Left colon (tissue), 2 donors: ENCODE measurements at regions not wholly inside any gene's neighbourhood (a gene's known extent, or its start where the extent isn't known, plus 50 kb on each side); places are given as distances from the start of the nearest gene placed in this dataset.

Experiments
- ATAC-seq: fragments of 200-7000 bp; cut with Tn5 transposase; one replicate; pipeline ENCODE4 v1.9.1; 2020; ENCODE audit warnings: mild to moderate bottlenecking, moderate library complexity
- DNase-seq, 2 donors: peaks; one replicate each; pipeline ENCODE4 v3.0.0-alpha.2; 2020
- intact Hi-C, 2 donors: fragments of 100-400 bp; cut with DNase I in 1 of 2; cut with micrococcal nuclease in 1 of 2; formaldehyde crosslinking; loops; one replicate each; pipeline versions ENCODE4 v1.11.2 to v1.14.0; 2022; cut with DNase I, micrococcal nuclease
- donor health status: DM: no; HTN: no; CAD: no.
- donor health status: DM: yes; HTN: yes; CAD: no.

DNA sequence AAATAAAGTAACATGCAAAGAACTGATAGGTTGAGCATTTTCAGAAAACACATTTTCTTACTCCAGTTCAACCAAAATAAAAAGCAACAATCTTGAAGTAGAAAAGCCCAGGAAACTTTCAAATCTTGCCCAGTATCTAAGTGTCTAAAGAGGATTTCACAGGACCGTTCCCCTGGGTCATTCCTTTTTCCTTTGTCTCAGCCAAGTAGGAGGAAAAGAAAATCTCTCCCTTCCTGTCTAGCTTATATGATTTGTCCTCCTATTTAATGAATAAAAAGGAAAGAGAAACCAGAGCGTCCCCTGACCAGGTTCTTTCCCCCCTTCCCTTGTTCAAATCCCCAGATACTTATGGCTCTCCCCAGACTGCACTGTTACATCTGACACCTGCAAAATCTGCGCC lies 248.0 kb downstream of the KCTD12 start:
- ATAC-seq (no peak), DNase-seq (no peak)
- intact Hi-C loops: no loop called here

GRCh38 chr13:76637641-76638141 lies 248.5 kb downstream of the KCTD12 start:
- DNase-seq: no peak
- ATAC-seq: no peak

DNA sequence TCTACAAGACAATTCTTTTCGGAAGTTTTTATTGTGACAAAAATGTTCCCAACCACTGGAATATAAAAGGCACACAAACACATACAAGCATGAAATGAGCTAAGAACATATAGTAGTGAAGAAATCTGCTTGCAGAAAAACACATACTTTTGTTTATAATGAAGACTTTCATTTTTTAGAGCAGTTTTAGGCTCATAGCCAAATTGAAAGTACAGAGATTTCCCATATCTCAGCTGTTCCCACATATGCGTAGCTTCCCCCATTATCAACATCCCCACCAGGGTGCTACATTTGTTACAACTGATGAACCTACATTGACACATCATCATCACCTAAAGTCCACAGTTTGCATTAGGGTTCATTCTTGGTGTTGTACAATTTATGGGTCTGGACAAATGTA lies 249.4 kb downstream of the KCTD12 start:
- intact Hi-C loops: no loop called here
- DNase-seq (no peak), ATAC-seq (no peak)

More at GRCh38 chr13:76637641-76638141, 248.5 kb downstream of the KCTD12 start:
- intact Hi-C loops: no loop called here

DNA sequence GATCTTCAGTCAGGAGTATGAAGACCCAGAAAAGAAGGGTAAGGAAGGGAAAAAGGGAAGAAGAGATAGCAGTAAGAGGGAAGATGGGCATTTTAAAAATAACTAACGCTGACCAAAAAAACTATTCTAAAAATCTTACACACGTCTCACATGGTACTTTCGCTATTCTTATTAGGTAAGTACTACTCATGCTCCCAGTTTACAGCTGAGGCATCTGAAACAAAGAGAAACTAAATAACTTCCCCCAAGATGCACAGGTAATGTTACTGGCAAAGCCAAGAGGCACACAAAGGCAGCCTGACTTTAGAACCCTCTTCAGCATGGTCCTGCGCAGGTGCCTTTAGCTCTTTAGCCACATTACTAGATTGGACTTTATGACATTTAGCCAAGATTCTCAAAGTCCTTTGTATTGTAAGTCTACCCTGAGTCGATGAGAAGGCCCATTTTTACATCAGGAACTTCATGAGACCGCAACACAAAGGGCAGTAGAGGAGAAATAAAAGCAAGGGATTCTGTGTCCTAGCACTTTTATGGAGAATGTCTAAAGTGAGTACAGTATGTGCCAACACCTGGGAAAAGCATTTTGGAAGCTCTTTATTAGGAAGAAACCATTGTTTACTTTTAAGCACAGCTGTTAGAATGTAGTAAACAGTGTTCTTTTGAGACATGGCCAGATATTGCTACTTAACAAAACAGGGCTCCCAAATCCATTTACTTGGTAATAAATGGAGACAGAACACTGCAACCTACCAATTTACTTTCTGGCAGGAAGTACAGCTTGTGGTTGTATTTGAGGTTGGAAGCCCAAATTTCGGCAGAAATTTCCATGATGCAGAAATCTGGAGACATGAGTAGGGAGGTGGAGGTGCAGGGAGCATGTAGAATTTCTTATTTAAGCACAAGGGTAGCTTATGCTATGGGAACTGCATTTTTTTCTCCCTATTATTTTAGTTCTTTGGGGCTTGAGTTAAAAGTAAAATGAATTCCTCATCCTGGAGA lies 250.7 kb downstream of the KCTD12 start:
- DNase-seq (no peak), ATAC-seq (no peak)
- intact Hi-C loops: no loop called here

GRCh38 chr13:76634431-76635191 lies 251.6 kb downstream of the KCTD12 start:
- no peak for ATAC-seq
- intact Hi-C loops: no loop called here
- DNase-seq: no peak

GRCh38 chr13:76632401-76633044 lies 253.7 kb downstream of the KCTD12 start:
- no peak for DNase-seq
- no peak for ATAC-seq
- intact Hi-C loops: no loop called here

DNA sequence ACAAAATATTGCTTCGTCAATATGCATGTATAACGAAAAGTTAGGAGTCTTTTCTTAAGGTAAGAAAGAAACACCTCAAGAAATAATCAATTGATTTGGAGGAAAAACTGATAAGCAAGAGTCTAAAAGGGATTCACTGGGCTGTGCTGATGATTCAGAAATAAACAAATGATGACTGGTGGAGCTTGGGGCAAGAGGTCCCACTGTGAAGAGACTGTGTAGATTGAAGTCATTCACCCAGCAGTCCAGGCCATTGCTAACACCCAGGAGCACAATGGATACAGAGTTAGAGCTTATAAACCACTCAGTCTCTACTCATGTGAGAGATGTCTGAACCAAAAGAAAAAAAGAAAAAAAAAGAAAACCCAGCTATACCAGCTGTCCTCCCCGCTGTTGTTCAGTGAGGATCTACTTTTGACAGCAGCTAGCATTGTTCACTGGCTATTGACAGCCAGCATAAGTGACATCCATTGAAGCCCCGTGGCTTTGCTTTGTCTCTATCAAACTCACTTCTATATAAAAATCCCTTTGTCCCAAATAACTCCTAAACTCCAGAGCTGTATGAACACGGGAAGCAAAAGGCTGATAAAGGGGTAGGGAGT lies 255.5 kb downstream of the KCTD12 start:
- intact Hi-C loops: no loop called here
- DNase-seq: no peak
- ATAC-seq: no peak

DNA sequence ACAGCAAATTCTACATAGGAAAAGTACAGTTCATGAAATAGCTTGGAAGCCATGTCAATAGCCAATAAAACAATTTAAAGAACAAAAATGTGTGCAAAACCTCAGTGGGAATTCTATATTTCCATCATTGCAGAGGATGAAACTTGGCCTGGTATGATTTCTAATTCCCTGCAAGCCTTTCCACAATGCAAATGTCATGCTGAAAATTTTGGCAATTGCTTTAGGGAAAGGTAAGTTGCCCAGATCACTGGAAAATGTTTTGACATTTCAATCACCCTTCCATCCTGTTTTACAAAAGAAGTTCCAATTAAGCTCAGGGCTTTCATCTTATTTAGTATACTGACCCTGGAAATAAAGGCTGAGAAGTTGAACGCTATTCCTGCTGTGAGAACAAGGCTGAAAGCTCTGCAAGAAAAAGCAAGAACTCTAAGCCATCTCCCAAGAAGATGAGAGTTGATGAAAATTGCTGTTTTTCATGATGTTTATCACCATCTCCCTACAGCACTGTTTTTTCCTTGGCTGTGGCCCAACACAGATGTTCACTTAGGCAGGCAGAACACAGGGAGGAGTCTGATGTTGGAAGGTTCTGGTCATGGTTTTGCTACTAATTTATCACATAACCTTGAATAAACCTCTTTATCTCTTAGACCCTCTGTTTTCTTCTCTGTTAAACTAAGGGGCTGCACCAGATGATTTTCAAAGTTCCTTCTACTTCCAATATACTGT lies 263.7 kb downstream of the KCTD12 start:
- ATAC-seq (no peak), DNase-seq (no peak)
- intact Hi-C loops: no loop called here

DNA sequence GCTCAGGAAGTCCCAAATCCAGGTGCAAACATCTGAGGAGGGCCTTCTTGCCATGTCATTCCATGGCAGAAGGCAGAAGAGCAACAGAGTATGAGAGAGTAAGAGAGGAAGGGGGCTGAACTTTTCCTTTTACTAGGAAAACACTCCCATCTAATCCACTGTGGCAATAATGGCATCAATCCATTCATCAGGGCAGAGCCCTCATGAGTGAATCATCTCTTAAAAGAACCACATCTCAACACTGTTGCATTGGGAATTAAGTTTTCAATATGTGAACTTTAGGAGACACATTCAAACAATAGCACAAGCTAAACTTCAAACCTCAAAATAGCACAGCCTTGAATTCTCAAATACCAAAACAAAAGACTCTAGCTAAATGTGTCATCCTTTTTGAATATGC lies 264.5 kb downstream of the KCTD12 start:
- ATAC-seq (no peak), DNase-seq (no peak)
- intact Hi-C loops: no loop called here

DNA sequence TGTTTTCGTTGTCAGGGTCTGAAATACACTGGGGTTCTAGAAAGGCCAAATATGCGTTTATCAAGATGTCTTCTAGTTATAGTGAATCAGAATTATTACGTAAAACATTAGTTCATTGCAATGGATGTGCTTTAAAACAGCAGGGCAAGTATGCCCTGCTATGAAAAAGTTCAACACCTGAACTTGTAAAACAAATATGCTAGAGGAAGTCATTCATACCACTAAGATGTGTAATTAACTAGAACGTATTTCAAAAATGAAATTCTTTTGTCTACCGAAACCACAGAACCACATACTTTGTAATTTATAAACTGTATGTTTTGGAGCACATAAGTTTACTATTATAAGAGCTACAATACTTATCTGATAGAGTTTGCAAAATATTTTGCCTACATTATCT lies 266.2 kb downstream of the KCTD12 start:
- intact Hi-C loops: no loop called here
- DNase-seq (no peak), ATAC-seq (no peak)

DNA sequence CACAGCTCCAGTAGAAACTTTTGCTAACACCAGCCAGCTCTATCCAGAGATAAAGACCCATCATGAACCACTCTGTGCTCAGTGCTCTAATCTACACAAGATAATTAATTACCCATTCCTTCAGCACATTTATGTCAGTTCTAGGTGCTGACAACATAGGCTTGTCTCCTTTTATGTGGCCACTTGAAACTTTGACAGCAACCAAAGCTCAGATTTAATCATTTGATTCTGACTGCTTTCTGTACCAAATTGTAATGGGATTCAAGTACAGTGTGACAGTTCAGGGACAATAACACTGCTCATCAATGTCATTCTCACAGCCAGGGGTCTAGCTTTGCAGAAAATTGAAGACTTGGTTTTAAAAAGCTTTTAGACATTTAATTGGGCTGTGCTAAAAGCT lies 266.6 kb downstream of the KCTD12 start:
- ATAC-seq: no peak
- intact Hi-C loops: no loop called here
- DNase-seq: no peak

- ATAC-seq (no peak), DNase-seq (no peak)
- intact Hi-C loops: no loop called here
Observed at GRCh38 chr13:76610819-76611415, 275.3 kb downstream of the KCTD12 start.

- no peak for DNase-seq
- intact Hi-C loops: no loop called here
- no peak for ATAC-seq
Observed at GRCh38 chr13:76609643-76610042, 276.6 kb downstream of the KCTD12 start.

DNA sequence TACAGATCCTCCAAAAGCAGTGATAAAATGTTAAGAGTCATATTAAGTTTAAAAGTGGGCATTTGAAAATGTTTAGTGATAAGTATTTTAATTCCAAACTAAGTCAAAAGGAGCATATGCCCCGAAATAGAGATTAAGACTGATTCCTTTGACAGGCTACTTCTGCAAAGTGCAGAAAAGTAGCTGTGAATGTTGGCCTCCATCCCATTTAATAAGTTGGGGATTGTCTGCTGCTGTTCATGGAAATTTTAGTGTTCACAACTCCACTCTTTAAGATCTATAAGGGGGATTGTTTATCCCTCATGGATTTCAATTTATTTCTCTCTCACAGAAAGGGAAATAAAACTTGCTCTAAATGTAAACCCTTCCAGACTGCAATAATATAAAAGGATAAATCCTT lies 278.3 kb downstream of the KCTD12 start:
- no peak for ATAC-seq
- DNase-seq: no peak
- intact Hi-C loops: no loop called here

DNA sequence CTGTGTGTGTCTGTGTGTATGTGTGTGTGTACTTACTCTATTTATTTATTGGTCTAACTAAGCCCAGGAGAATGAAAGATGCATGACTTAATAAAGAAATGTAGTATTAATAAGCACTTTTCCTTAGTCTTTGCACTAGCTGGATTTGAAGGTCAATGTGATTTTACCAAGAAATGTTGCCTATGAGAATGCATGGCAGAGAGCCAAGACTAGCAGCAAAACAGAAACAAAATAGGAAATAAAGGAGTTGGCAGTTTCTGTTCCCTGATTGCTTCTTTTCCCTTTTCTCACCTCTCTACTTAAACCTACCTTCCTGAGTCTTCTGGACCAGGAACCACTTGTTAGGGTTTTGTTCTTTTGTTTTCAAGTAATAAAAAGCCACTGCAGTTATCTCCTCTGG lies 286.1 kb downstream of the KCTD12 start:
- intact Hi-C loops: no loop called here
- ATAC-seq (no peak), DNase-seq (no peak)

GRCh38 chr13:76597868-76598267 lies 288.3 kb downstream of the KCTD12 start:
- no peak for ATAC-seq
- intact Hi-C loops: no loop called here
- DNase-seq: no peak

- DNase-seq (no peak), ATAC-seq (no peak)
- intact Hi-C loops: no loop called here
Observed at GRCh38 chr13:76596216-76596615, 290.0 kb downstream of the KCTD12 start.

- intact Hi-C loops: no loop called here
- DNase-seq: no peak
- ATAC-seq: no peak
Observed at GRCh38 chr13:76594435-76594834, 291.8 kb downstream of the KCTD12 start.
